Adrenal gland (tissue), 5 donors: ENCODE measurements at regions not wholly inside any gene's neighbourhood (a gene's known extent, or its start where the extent isn't known, plus 50 kb on each side); places are given as distances from the start of the nearest gene placed in this dataset.

Experiments used
- CTCF ChIP-seq, 6 experiments: fragments of 450-650 bp in 4 of 6; fragments of 200-600 bp in 2 of 6; sonication (generic) in 1 of 6; IDR thresholded peaks; 1 replicate in 5 of 6; 2 replicates in 1 of 6; pipeline versions ENCODE4 v1.5.1 to v1.8.0; 2016 to 2021; ENCODE audit warnings: antibody characterized with exemption in 6 of 6, mild to moderate bottlenecking in 2 of 6, moderate library complexity in 1 of 6
- POLR2A ChIP-seq, 2 donors: fragments of 450-650 bp; IDR thresholded peaks; one replicate each; pipeline ENCODE4 v1.6.1; 2017; ENCODE audit warnings: antibody characterized with exemption in 2 of 2, mild to moderate bottlenecking in 2 of 2, moderate library complexity in 1 of 2
- donor health status: DM: no; HTN: no; CAD: no.

DNA sequence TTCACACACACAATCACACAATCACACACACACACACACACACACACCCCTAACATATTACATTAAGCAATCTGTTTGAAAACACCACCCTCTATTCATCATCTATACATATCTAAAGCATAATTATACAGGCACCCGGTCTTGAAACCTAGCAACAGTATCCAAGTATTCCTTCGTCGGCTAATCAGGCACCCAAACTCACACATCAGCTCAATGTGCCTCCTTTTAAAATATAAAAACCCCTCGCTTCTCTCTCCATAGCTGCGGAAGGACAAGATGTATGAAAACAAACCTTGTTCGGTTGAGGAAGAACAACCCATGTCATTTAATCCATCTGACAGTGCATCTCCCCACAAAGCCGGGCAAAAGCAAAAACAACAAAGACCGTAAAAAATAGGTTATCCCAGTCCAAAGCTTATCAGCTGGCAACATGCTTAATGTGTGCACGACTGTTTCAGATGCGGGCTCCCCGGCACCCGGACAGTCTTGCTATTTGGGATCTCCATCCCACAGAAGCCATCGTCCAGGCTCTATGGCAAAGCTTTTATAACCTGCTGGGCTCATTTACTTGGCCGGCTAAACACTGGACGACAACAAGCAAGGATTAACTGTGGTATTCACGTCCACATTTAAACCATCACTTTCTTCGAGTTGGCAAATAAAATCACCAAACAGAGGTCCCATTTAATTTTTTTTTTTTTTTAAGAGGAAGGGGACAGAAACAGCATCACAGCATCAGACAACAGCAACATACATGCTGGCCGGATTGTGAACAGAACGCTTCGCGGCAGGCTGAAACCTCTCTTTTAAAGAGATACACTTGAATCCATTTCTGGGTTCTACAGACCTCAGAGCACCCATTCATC is 365.5 kb downstream of the SHANK2 start:
- no peak for TF ChIP-seq CTCF (IDR thresholded peaks at IDR 0.05)
- TF ChIP-seq POLR2A (IDR thresholded peaks at IDR 0.05), result no peak
